ENCODE measurements at regions not wholly inside any gene's neighbourhood (a gene's known extent, or its start where the extent isn't known, plus 50 kb on each side); places are given as distances from the start of the nearest gene placed in this dataset.
"Not testable (repeated sequence)": the region's sequence is repeated elsewhere in the genome, so short reads cannot be mapped to it uniquely, and the experiment has no call there.

DNA sequence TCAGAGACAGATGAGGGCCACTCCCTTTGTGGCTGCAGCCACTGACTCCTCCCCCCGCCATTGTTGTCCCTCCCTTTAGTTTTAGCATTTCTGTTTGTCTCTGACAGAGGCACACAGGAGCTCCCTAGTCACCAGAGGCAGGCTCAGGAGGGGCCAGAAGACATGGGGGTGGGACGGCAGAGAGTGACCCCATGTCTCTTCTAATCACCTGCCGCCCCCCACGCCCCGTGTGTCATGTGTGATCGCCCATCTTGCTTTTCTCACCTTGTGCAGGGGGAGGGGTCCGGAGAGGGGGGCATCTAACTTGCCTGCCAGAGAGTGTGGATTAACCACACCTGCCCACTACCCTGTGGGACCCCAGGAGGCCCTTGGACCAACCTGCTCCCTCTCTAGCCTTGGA lies 246.7 kb upstream of the TP53TG3C start:
- H2AFZ ChIP-seq (ENCODE audit: low read depth); H3F3A ChIP-seq (replicated peaks; ENCODE audit: insufficient read depth); H3K9me2 ChIP-seq; H3K4me3 ChIP-seq (ENCODE audit: low read depth in 2 of 2, low read length in 1 of 2); H3K9ac ChIP-seq; H3K36me3 ChIP-seq (replicated peaks in 1 of 2; ENCODE audit: control insufficient read depth in 1 of 2, insufficient read depth in 2 of 2, low read length in 1 of 2); DNase-seq; H3K4me2 ChIP-seq; H4K20me1 ChIP-seq (ENCODE audit: insufficient read depth); CTCF ChIA-PET; H3K79me2 ChIP-seq (ENCODE audit: insufficient read depth); H3K27ac ChIP-seq (ENCODE audit: low read depth in 2 of 2, low read length in 1 of 2); POLR2A ChIA-PET; H3K4me1 ChIP-seq (ENCODE audit: control insufficient read depth in 1 of 2, insufficient read depth in 2 of 2, low read depth in 1 of 2, low read length in 1 of 2); H3K27me3 ChIP-seq (ENCODE audit: insufficient read depth); H3K9me3 ChIP-seq: not testable (repeated sequence)
- 1% methylated on average over 7 of the region's 7 CpGs for WGBS (ENCODE audit: low lambda C conversion rate)

DNA sequence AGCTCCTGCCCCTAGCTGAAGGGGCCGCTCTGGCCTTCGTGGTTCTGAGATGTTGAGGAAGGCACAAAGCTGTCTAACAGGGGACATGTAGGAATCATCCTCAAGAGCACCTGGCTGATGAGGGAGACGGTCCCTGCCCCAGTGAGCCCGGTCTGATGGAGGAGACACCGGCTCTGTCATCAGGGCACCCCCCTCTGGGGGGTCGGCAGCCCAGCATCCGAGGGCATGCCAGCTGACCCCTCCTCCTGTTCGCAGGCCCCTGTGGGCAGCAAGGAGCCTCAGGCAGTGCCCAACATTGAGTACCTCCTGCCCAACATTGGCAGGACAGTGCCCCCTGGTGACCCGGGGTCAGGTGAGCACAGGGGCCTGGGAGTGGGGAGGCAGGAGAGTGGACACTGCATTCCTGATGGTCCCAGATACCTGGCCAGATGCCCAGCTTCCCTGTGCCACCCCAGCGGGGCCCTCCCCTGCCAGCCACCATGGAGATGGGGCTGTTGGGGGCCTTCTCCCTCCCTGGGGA lies 247.9 kb upstream of the TP53TG3C start:
- CTCF ChIA-PET; H3K4me3 ChIP-seq (ENCODE audit: low read depth in 2 of 2, low read length in 1 of 2); POLR2A ChIA-PET; H3K36me3 ChIP-seq (replicated peaks in 1 of 2; ENCODE audit: control insufficient read depth in 1 of 2, insufficient read depth in 2 of 2, low read length in 1 of 2); H3K4me1 ChIP-seq (ENCODE audit: control insufficient read depth in 1 of 2, insufficient read depth in 2 of 2, low read depth in 1 of 2, low read length in 1 of 2); DNase-seq; H3K4me2 ChIP-seq; H3K27ac ChIP-seq (ENCODE audit: low read depth in 2 of 2, low read length in 1 of 2); H3K27me3 ChIP-seq (ENCODE audit: insufficient read depth); H2AFZ ChIP-seq (ENCODE audit: low read depth); H4K20me1 ChIP-seq (ENCODE audit: insufficient read depth); H3K79me2 ChIP-seq (ENCODE audit: insufficient read depth); H3K9me3 ChIP-seq; H3K9me2 ChIP-seq; H3K9ac ChIP-seq; H3F3A ChIP-seq (replicated peaks; ENCODE audit: insufficient read depth): not testable (repeated sequence)
- 15% methylated on average over 6 of the region's 10 CpGs for WGBS (ENCODE audit: low lambda C conversion rate)

DNA sequence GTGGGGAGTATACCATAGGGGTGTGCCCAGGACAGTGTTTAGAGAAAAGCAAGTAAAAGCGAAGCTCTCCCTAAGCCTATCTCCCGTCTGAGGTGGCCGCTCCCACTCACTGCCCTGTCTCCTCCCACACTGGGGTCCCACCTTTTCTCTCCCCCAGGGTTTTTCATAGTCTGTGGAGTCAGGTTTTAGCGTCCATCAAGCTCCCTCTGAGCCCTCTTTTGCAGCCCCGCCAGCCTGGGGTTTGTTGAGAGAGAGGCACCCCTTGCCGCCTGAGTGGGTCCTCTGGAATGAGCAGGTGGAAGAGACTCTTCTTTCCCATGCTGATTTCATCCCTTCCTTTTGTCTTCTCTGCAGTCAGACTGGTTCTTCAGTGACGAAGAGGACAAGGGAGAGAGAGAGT lies 248.7 kb upstream of the TP53TG3C start:
- H3K79me2 ChIP-seq (ENCODE audit: insufficient read depth); H4K20me1 ChIP-seq (ENCODE audit: insufficient read depth); H3K27ac ChIP-seq (ENCODE audit: low read depth in 2 of 2, low read length in 1 of 2); H3K27me3 ChIP-seq (ENCODE audit: insufficient read depth); POLR2A ChIA-PET; H3K4me2 ChIP-seq; H3K9ac ChIP-seq; H3K9me3 ChIP-seq; H3K4me1 ChIP-seq (ENCODE audit: control insufficient read depth in 1 of 2, insufficient read depth in 2 of 2, low read depth in 1 of 2, low read length in 1 of 2); H3K9me2 ChIP-seq; H3F3A ChIP-seq (replicated peaks; ENCODE audit: insufficient read depth); DNase-seq; H3K36me3 ChIP-seq (replicated peaks in 1 of 2; ENCODE audit: control insufficient read depth in 1 of 2, insufficient read depth in 2 of 2, low read length in 1 of 2); CTCF ChIA-PET; H3K4me3 ChIP-seq (ENCODE audit: low read depth in 2 of 2, low read length in 1 of 2); H2AFZ ChIP-seq (ENCODE audit: low read depth): not testable (repeated sequence)
- 2% methylated on average over 5 of the region's 7 CpGs for WGBS (ENCODE audit: low lambda C conversion rate)

DNA sequence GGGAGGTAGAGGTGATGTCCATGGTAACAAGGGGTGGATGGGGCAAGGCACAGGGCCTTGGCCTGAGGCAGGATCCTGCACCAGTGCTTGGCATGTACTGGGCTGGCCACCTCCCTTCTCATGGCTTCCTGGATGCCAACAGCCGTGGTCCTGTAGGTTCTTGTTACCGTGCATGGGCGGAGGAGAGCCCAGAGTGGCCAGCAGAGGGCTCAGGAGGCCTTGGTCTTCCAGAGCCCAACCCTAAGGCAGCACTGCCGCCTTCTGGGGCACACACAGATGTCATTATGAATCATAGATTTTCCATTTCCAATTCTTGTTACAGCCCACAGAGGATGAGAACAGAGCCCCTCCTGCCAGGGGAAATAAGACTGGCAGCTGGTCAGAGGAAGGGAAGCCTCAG lies 254.2 kb upstream of the TP53TG3C start:
- H3K27ac ChIP-seq (ENCODE audit: low read depth in 2 of 2, low read length in 1 of 2); H3K79me2 ChIP-seq (ENCODE audit: insufficient read depth); DNase-seq; H3K4me3 ChIP-seq (ENCODE audit: low read depth in 2 of 2, low read length in 1 of 2); H3K27me3 ChIP-seq (ENCODE audit: insufficient read depth); H3K36me3 ChIP-seq (replicated peaks in 1 of 2; ENCODE audit: control insufficient read depth in 1 of 2, insufficient read depth in 2 of 2, low read length in 1 of 2); H3F3A ChIP-seq (replicated peaks; ENCODE audit: insufficient read depth); H4K20me1 ChIP-seq (ENCODE audit: insufficient read depth); H2AFZ ChIP-seq (ENCODE audit: low read depth); H3K9me2 ChIP-seq; POLR2A ChIA-PET; CTCF ChIA-PET; H3K4me2 ChIP-seq; H3K9me3 ChIP-seq; H3K4me1 ChIP-seq (ENCODE audit: control insufficient read depth in 1 of 2, insufficient read depth in 2 of 2, low read depth in 1 of 2, low read length in 1 of 2); H3K9ac ChIP-seq: not testable (repeated sequence)
- no CpG with 5 or more reads among the region's 4 CpGs for WGBS (ENCODE audit: low lambda C conversion rate)

DNA sequence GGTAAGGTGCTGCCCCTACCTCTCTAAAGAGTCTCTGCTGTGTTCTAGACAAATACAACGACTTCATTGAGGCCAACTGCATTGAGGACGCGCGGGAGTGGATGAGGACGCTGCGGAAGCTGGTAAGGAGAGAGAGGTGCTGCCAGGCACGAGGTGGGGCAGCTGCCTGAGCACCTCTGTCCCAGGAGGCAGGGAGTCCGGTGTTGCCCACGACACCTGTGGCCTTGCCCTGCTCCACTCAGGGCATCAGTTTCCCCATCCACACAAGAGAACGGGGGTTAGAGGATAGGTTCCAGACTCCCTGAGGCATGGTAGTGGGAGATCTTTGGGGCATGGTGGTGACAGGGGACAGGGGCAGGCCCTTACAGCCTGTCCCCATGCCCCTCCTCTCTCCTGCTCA lies 256.1 kb upstream of the TP53TG3C start:
- H3K27ac ChIP-seq (ENCODE audit: low read depth in 2 of 2, low read length in 1 of 2); H3K79me2 ChIP-seq (ENCODE audit: insufficient read depth); H3K27me3 ChIP-seq (ENCODE audit: insufficient read depth); POLR2A ChIA-PET; H3K9me3 ChIP-seq; H3K36me3 ChIP-seq (replicated peaks in 1 of 2; ENCODE audit: control insufficient read depth in 1 of 2, insufficient read depth in 2 of 2, low read length in 1 of 2); CTCF ChIA-PET; H4K20me1 ChIP-seq (ENCODE audit: insufficient read depth); H3K9ac ChIP-seq; H3K4me3 ChIP-seq (ENCODE audit: low read depth in 2 of 2, low read length in 1 of 2); DNase-seq; H3K4me1 ChIP-seq (ENCODE audit: control insufficient read depth in 1 of 2, insufficient read depth in 2 of 2, low read depth in 1 of 2, low read length in 1 of 2); H3F3A ChIP-seq (replicated peaks; ENCODE audit: insufficient read depth); H3K9me2 ChIP-seq; H2AFZ ChIP-seq (ENCODE audit: low read depth); H3K4me2 ChIP-seq: not testable (repeated sequence)
- no CpG with 5 or more reads among the region's 10 CpGs for WGBS (ENCODE audit: low lambda C conversion rate)

All from SK-N-SH (cell line).